ENCODE measurements at regions not wholly inside any gene's neighbourhood (a gene's known extent, or its start where the extent isn't known, plus 50 kb on each side); places are given as distances from the start of the nearest gene placed in this dataset.

DNA sequence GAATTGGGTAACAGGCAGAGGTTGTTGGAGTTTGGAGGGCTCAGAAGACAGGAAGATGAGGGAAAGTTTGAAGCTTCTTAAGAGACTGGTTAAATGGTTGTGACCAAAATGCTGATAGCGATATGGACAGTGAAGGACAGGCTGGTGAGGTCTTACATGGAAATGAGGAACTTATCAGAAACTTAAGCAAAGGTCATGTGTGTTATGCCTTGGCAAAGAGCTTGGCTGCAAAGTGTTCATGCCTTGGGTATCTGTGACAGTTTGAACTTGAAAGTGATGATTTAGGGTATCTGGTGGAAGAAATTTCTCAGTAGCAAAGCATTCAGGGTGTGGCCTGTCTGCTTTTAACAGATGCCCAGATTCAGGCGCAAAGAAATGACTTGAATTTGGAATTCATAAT, 64.5 kb upstream of the EEPD1 start:
- TF ChIP-seq IKZF2 (IDR thresholded peaks at IDR 0.05) (no peak), SREBF2 (IDR thresholded peaks at IDR 0.05; ENCODE audit: low read length) (no peak), EZH2 (IDR thresholded peaks at IDR 0.05; ENCODE audit: borderline replicate concordance, control insufficient read depth, low read depth, low read length) (no peak), CTCF (IDR thresholded peaks at IDR 0.05 in 2 of 3, conservative IDR thresholded peaks at IDR 0.05 in 1 of 3; ENCODE audit: control insufficient read depth in 2 of 3, extremely low read depth in 1 of 3, insufficient read depth in 1 of 3, low read depth in 3 of 3, low read length in 3 of 3) (no peak), USF2 (IDR thresholded peaks at IDR 0.05; ENCODE audit: borderline replicate concordance, low read depth, low read length) (no peak), SIN3A (IDR thresholded peaks at IDR 0.05; ENCODE audit: low read depth, low read length) (no peak), RB1 (IDR thresholded peaks at IDR 0.05; ENCODE audit: borderline replicate concordance) (no peak), SP1 (IDR thresholded peaks at IDR 0.05; ENCODE audit: low read depth, low read length) (no peak), SPI1 (IDR thresholded peaks at IDR 0.05; ENCODE audit: borderline replicate concordance, insufficient read depth, low read depth, low read length) (no peak), MYC (IDR thresholded peaks at IDR 0.05; ENCODE audit: insufficient read depth, insufficient read length, insufficient replicate concordance, low read length, severe bottlenecking) (no peak)
